ENCODE measurements at regions not wholly inside any gene's neighbourhood (a gene's known extent, or its start where the extent isn't known, plus 50 kb on each side); places are given as distances from the start of the nearest gene placed in this dataset.

DNA sequence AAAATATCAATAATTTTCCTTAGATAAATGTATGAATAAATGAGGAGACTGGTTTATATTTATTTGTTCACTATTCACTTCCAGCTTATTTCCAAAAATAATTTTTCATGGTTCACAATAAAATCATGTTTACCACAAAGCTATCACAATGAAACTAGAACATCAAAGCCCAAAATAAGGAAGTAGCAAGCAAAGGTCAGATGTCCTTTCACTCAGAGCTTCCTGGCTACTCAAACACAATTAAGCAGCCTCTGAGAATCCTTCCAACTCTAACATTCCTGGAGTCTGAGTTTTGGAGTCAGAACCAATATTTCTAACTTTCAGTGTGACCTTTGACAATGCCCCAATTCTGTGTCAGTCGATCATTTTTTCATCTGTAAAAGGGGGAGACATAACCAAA is 527.0 kb downstream of the SOX6 start:
- no peaks in the 10 kb centered on the region for H3K79me2 ChIP-seq (ENCODE audit: low read length)
- no peak overlapping the region for H3K9ac ChIP-seq (ENCODE audit: low read length)
- no peak for DNase-seq
- H3K4me1 ChIP-seq (ENCODE audit: low read length) = no peaks in the 10 kb centered on the region
- H3K9me3 ChIP-seq (ENCODE audit: low read length) = no peaks in the 10 kb centered on the region
- no peak overlapping the region for H2AFZ ChIP-seq (ENCODE audit: low read length)
- H3K36me3 ChIP-seq (ENCODE audit: insufficient read depth, low read length) = no peaks in the 10 kb centered on the region
- H3K4me3 ChIP-seq (ENCODE audit: low read length) = no peak overlapping the region
- H3K27me3 ChIP-seq (ENCODE audit: low read length) = no peaks in the 10 kb centered on the region
- H4K20me1 ChIP-seq (ENCODE audit: insufficient read depth, low read depth, low read length) = no peaks in the 10 kb centered on the region
- H3K27ac ChIP-seq (ENCODE audit: low read length) = no peak overlapping the region
- no peak overlapping the region for H3K4me2 ChIP-seq (ENCODE audit: low read depth, low read length, poor library complexity, severe bottlenecking)
- no peaks in the 10 kb centered on the region for H3K9me2 ChIP-seq (replicated peaks; ENCODE audit: insufficient read depth, low read length)

DNA sequence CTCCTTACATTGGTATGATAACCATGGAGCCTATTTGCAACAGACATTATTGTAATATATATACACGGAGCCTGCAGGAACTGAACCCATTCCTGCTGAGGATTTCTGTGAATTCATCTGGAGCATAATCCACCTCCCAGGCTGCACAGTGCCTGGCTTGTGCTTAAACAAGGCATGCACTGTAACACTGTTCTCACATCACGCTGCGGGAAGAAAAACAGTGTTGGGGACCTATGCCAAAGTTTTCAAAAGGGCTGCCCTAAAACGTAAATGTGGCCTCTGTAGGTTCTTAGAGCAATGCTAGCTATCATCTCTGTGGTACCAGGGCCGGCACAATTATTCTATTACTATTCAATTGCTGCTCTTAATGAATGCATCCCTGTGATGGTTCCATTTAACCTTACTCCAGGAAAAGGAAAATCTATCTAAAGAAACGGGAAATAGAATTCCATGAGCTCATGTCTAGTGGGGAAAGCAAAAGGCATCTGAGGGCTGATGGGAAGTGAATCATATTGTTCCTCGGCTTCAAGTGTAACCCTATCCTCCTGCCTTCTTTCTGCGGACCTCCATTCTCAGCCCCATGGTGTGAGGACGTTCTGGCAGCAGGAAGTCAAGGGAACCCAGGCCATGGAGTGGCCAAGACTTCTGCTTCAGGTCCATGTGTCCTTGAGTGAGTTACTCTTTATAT is 525.5 kb downstream of the SOX6 start:
- Histone ChIP-seq H3K4me3 (ENCODE audit: low read length) (no peak overlapping the region), H3K9me2 (replicated peaks; ENCODE audit: insufficient read depth, low read length) (no peaks in the 10 kb centered on the region), H2AFZ (ENCODE audit: low read length) (no peak overlapping the region), H3K36me3 (ENCODE audit: insufficient read depth, low read length) (no peaks in the 10 kb centered on the region), H3K9me3 (ENCODE audit: low read length) (no peaks in the 10 kb centered on the region), H3K4me1 (ENCODE audit: low read length) (no peaks in the 10 kb centered on the region), H3K79me2 (ENCODE audit: low read length) (no peaks in the 10 kb centered on the region), H4K20me1 (ENCODE audit: insufficient read depth, low read depth, low read length) (no peaks in the 10 kb centered on the region), H3K4me2 (ENCODE audit: low read depth, low read length, poor library complexity, severe bottlenecking) (no peak overlapping the region), H3K27ac (ENCODE audit: low read length) (no peak overlapping the region), H3K9ac (ENCODE audit: low read length) (no peak overlapping the region), H3K27me3 (ENCODE audit: low read length) (no peaks in the 10 kb centered on the region)
- DNase-seq = no peak

DNA sequence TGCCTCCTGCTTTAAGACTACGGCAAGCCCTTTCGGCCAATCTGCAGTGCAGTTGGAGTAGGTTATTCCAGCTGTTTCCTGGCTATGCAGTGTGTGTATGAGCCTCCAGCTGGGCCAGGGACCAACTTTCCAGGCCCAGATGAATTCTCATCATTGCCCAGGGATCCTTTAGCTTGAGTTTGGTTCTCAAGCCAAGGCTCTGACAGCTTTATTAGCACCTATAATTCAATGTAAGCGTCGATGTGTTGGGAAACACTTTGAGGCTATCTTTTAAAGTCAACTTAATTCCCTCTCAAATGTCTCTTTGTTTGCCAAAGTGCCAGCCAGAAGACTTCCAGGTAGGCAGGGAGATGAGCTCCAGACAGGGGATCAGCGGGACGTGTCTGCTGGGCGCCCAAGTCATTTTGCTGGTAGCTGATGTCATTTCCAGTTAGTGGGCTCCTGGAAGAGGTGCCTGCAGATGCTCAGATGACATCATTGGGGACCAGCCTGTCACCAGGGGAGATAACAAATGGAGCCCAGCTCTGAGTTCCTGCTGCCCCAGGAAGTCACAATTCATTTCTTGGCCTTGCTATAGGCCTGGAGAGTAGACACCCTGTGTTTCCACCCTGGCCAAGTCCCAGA is 520.4 kb downstream of the SOX6 start:
- H3K4me2 ChIP-seq (ENCODE audit: low read depth, low read length, poor library complexity, severe bottlenecking) = no peak overlapping the region
- H3K9me3 ChIP-seq (ENCODE audit: low read length) = no peaks in the 10 kb centered on the region
- no peak overlapping the region for H2AFZ ChIP-seq (ENCODE audit: low read length)
- H3K4me1 ChIP-seq (ENCODE audit: low read length) = no peaks in the 10 kb centered on the region
- DNase-seq = no peak
- no peak overlapping the region for H3K27ac ChIP-seq (ENCODE audit: low read length)
- H3K36me3 ChIP-seq (ENCODE audit: insufficient read depth, low read length) = no peaks in the 10 kb centered on the region
- no peaks in the 10 kb centered on the region for H3K79me2 ChIP-seq (ENCODE audit: low read length)
- H3K27me3 ChIP-seq (ENCODE audit: low read length) = no peaks in the 10 kb centered on the region
- H4K20me1 ChIP-seq (ENCODE audit: insufficient read depth, low read depth, low read length) = no peaks in the 10 kb centered on the region
- no peak overlapping the region for H3K9ac ChIP-seq (ENCODE audit: low read length)
- no peak overlapping the region for H3K4me3 ChIP-seq (ENCODE audit: low read length)
- H3K9me2 ChIP-seq (replicated peaks; ENCODE audit: insufficient read depth, low read length) = no peaks in the 10 kb centered on the region

DNA sequence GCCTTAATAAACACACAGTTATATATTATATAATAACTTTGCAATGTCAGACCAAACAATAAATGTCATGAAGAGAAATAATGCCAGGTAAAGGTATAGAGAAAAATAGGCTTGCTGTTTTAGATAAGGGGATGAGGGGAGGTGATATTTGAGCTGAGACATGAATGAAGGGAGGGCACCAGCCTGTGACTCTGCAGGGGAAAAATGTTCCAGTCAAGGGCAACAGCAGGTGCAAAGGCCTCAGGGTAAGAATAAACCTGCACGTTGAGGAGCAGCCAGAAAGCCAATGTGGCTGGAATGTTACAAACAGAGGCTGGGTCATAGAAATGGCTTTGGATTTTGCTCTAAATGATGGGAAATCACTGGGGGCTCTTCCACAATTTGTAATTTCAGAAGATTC is 519.6 kb downstream of the SOX6 start:
- H3K4me2 ChIP-seq (ENCODE audit: low read depth, low read length, poor library complexity, severe bottlenecking) = no peak overlapping the region
- no peak for DNase-seq
- H3K9ac ChIP-seq (ENCODE audit: low read length) = no peak overlapping the region
- H3K79me2 ChIP-seq (ENCODE audit: low read length) = no peaks in the 10 kb centered on the region
- H4K20me1 ChIP-seq (ENCODE audit: insufficient read depth, low read depth, low read length) = no peaks in the 10 kb centered on the region
- H3K4me3 ChIP-seq (ENCODE audit: low read length) = no peak overlapping the region
- H2AFZ ChIP-seq (ENCODE audit: low read length) = no peak overlapping the region
- no peaks in the 10 kb centered on the region for H3K27me3 ChIP-seq (ENCODE audit: low read length)
- no peaks in the 10 kb centered on the region for H3K4me1 ChIP-seq (ENCODE audit: low read length)
- no peaks in the 10 kb centered on the region for H3K9me2 ChIP-seq (replicated peaks; ENCODE audit: insufficient read depth, low read length)
- no peaks in the 10 kb centered on the region for H3K9me3 ChIP-seq (ENCODE audit: low read length)
- H3K27ac ChIP-seq (ENCODE audit: low read length) = no peak overlapping the region
- H3K36me3 ChIP-seq (ENCODE audit: insufficient read depth, low read length) = no peaks in the 10 kb centered on the region

DNA sequence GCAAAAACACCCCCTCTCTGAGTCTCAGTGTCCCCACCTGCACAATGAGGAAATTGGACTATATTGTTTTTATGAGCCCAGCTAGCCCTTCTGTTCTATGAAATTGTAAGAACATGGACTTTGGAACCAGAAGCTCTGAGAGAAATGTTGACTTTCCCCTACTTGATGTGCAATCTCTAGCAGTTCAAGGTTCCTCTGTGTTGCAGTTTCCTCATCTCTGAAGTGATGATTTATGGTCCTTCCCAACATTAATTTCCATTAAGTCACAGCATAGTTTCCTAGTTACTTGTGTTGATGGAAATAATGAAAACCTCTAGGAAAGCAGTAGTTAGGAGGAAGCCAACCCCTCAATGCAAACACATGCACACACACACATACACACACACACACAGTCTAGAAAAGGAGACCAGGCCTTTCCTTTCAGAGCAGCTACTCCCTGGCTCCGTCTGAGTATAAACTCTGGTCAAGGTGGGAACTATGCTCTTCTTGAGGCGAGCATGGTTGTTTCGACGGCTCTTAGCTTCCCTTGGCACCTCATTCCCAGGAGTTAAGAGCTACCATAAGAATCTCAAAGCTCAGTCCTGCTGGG is 518.4 kb downstream of the SOX6 start:
- Histone ChIP-seq H3K4me2 (ENCODE audit: low read depth, low read length, poor library complexity, severe bottlenecking) (no peak overlapping the region), H3K9me3 (ENCODE audit: low read length) (no peaks in the 10 kb centered on the region), H3K9ac (ENCODE audit: low read length) (no peak overlapping the region), H3K27ac (ENCODE audit: low read length) (no peak overlapping the region), H3K4me1 (ENCODE audit: low read length) (no peaks in the 10 kb centered on the region), H4K20me1 (ENCODE audit: insufficient read depth, low read depth, low read length) (no peaks in the 10 kb centered on the region), H3K4me3 (ENCODE audit: low read length) (no peak overlapping the region), H3K79me2 (ENCODE audit: low read length) (no peaks in the 10 kb centered on the region), H3K27me3 (ENCODE audit: low read length) (no peaks in the 10 kb centered on the region), H3K36me3 (ENCODE audit: insufficient read depth, low read length) (no peaks in the 10 kb centered on the region), H3K9me2 (replicated peaks; ENCODE audit: insufficient read depth, low read length) (no peaks in the 10 kb centered on the region), H2AFZ (ENCODE audit: low read length) (no peak overlapping the region)
- DNase-seq = no peak

DNA sequence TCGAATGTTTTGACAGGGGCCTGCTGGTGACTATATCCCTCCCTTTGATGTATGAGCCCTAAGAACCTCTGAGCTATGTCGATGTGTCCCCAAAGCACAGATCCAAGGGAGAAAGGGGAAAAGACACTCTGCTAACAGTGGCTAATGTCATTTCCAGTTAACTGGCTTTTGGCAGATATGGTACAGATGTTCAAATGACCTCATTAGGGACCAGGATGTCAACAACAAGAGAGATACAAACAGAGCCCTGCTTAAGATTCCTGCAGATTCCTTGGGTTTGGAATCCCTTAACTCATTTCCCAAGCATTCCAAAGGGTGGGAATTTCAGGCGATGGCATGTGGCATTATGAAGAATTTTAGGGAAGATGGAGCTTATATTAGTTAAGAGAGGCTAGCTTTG is 517.3 kb downstream of the SOX6 start:
- Histone ChIP-seq H3K9me2 (replicated peaks; ENCODE audit: insufficient read depth, low read length) (no peaks in the 10 kb centered on the region), H3K27ac (ENCODE audit: low read length) (no peak overlapping the region), H3K4me3 (ENCODE audit: low read length) (no peak overlapping the region), H3K9me3 (ENCODE audit: low read length) (no peaks in the 10 kb centered on the region), H2AFZ (ENCODE audit: low read length) (no peak overlapping the region), H3K4me1 (ENCODE audit: low read length) (no peaks in the 10 kb centered on the region), H3K27me3 (ENCODE audit: low read length) (no peaks in the 10 kb centered on the region), H3K79me2 (ENCODE audit: low read length) (no peaks in the 10 kb centered on the region), H3K4me2 (ENCODE audit: low read depth, low read length, poor library complexity, severe bottlenecking) (no peak overlapping the region), H3K9ac (ENCODE audit: low read length) (no peak overlapping the region), H4K20me1 (ENCODE audit: insufficient read depth, low read depth, low read length) (no peaks in the 10 kb centered on the region), H3K36me3 (ENCODE audit: insufficient read depth, low read length) (no peaks in the 10 kb centered on the region)
- no peak for DNase-seq

DNA sequence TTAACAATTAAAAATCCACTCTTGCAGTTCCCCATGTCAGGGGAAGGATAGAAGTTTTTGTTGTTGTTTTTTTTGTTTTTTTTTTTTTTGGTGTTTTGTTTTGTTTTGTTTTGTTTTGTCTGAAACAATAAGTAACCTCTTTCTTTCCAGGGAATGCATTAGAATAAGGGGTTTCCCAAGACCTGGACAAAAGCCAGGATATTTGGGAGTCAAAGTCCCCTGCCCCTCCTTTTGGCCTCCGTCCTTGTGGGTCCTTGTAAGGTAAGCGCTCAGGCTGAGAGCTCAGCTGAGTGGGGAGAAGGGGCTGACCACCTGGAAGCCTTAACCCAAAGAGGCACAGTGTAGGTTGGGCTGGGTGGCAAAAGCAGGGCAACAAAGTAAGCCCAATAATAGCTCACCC is 515.4 kb downstream of the SOX6 start:
- H3K27ac ChIP-seq (ENCODE audit: low read length) = no peak overlapping the region
- H3K4me2 ChIP-seq (ENCODE audit: low read depth, low read length, poor library complexity, severe bottlenecking) = no peak overlapping the region
- no peak overlapping the region for H2AFZ ChIP-seq (ENCODE audit: low read length)
- no peak overlapping the region for H3K9ac ChIP-seq (ENCODE audit: low read length)
- H3K4me3 ChIP-seq (ENCODE audit: low read length) = no peak overlapping the region
- no peaks in the 10 kb centered on the region for H3K79me2 ChIP-seq (ENCODE audit: low read length)
- no peaks in the 10 kb centered on the region for H4K20me1 ChIP-seq (ENCODE audit: insufficient read depth, low read depth, low read length)
- no peaks in the 10 kb centered on the region for H3K27me3 ChIP-seq (ENCODE audit: low read length)
- H3K9me3 ChIP-seq (ENCODE audit: low read length) = no peaks in the 10 kb centered on the region
- H3K9me2 ChIP-seq (replicated peaks; ENCODE audit: insufficient read depth, low read length) = no peaks in the 10 kb centered on the region
- DNase-seq = no peak
- no peaks in the 10 kb centered on the region for H3K4me1 ChIP-seq (ENCODE audit: low read length)
- H3K36me3 ChIP-seq (ENCODE audit: insufficient read depth, low read length) = no peaks in the 10 kb centered on the region

DNA sequence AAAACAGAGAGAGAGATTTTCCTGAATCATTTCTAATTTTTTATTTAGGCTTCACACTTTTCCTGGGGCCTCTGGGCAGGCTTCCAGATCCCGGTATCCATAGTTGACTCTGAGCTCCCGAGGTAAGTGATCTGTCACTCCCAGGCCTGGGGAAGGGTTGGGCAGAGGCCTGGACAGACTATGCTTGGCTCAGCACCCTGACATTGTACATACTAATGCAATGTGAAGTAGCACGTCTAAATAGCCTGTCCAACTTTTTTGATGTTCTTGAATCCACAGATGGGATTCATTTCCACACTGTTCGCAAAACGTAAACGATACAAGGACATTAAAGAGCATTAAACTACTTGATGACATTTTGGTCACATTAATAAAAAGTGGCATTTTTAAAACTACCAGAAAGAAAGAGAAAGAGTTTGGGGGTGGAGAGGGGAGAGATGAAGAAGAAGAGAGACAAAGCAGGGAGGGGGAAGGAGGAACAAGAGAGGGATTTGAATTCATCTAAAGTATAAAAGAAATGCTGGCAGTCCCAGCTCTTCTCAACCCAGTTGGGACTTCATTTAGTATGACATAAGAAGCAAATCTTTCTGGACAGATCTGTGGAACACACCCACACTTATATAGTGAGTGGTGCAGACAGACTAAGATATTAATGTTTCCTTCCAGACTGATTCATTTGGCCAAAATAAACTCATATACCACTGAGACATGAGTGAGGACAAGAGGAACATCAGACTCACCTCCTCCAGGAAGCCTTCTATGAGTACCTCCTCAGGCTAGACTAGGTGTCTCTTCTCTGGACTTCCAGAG is 514.2 kb downstream of the SOX6 start:
- Histone ChIP-seq H3K36me3 (ENCODE audit: insufficient read depth, low read length) (no peaks in the 10 kb centered on the region), H3K9ac (ENCODE audit: low read length) (no peak overlapping the region), H3K27ac (ENCODE audit: low read length) (no peak overlapping the region), H3K4me2 (ENCODE audit: low read depth, low read length, poor library complexity, severe bottlenecking) (no peak overlapping the region), H3K27me3 (ENCODE audit: low read length) (no peaks in the 10 kb centered on the region), H3K4me1 (ENCODE audit: low read length) (no peaks in the 10 kb centered on the region), H3K9me3 (ENCODE audit: low read length) (no peaks in the 10 kb centered on the region), H3K4me3 (ENCODE audit: low read length) (no peak overlapping the region), H3K79me2 (ENCODE audit: low read length) (no peaks in the 10 kb centered on the region), H4K20me1 (ENCODE audit: insufficient read depth, low read depth, low read length) (no peaks in the 10 kb centered on the region), H3K9me2 (replicated peaks; ENCODE audit: insufficient read depth, low read length) (no peaks in the 10 kb centered on the region), H2AFZ (ENCODE audit: low read length) (no peak overlapping the region)
- DNase-seq = no peak
